VCaP (cell line): ENCODE measurements at regions not wholly inside any gene's neighbourhood (a gene's known extent, or its start where the extent isn't known, plus 50 kb on each side); places are given as distances from the start of the nearest gene placed in this dataset.

ENCODE experiments used
- H3K27ac ChIP-seq: fragments of 450-650 bp; 2 replicates; pipeline ENCODE4 v1.5.1; 2017
- CTCF ChIP-seq: fragments of 450-650 bp; conservative IDR thresholded peaks from 2 replicates; pipeline ENCODE4 v1.5.1; 2017; ENCODE audit warnings: mild to moderate bottlenecking, moderate library complexity

GRCh38 chr6:188821-189655 lies 103.2 kb upstream of the DUSP22 start:
- TF ChIP-seq CTCF, result peak; percentile 71
- no peak overlapping the region for H3K27ac ChIP-seq

- H3K27ac ChIP-seq, result no peak overlapping the region
- TF ChIP-seq CTCF, result no peak
Measured at GRCh38 chr6:189676-190075, 102.6 kb upstream of the DUSP22 start.

GRCh38 chr6:190596-191395 lies 101.5 kb upstream of the DUSP22 start:
- H3K27ac ChIP-seq, result no peak overlapping the region
- no peak for TF ChIP-seq CTCF

- TF ChIP-seq CTCF, result no peak
Measured at GRCh38 chr6:191487-192312, 100.6 kb upstream of the DUSP22 start.

GRCh38 chr6:192313-192664 lies 100.0 kb upstream of the DUSP22 start:
- H3K27ac ChIP-seq, result no peak overlapping the region
- no peak for TF ChIP-seq CTCF

More at GRCh38 chr6:191487-192312, 100.6 kb upstream of the DUSP22 start:
- no peak overlapping the region for H3K27ac ChIP-seq

- no peak for TF ChIP-seq CTCF
- no peak overlapping the region for H3K27ac ChIP-seq
Measured at GRCh38 chr6:193180-193579, 99.1 kb upstream of the DUSP22 start.
